ENCODE measurements at regions not wholly inside any gene's neighbourhood (a gene's known extent, or its start where the extent isn't known, plus 50 kb on each side); places are given as distances from the start of the nearest gene placed in this dataset.

DNA sequence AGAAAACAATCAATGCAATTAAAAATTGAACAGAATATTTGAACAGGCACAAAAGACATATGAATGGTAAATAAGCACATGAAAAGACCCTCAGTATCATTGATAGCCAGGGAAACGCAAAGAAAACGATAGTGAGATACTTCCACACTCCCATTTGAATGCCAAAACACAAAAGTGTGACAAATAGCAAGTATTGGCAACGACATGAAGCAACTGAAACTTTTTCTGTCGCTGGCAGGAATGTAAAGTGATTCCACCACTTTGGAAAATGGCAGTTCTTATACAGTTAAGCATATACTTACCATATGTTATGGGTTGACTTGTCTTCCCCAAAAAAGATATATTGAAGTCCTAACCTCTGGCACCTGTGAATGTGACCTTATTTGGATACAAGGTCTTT, 62.9 kb upstream of the NAV2 start:
- Histone ChIP-seq H4K8ac (ENCODE audit: low read depth in 2 of 2, low read length in 2 of 2) (no peak overlapping the region), H4K20me1 (ENCODE audit: insufficient read depth, low read length) (peaks cover 3% of the 10 kb centered on the region; the same call in 1 of the 2 replicates)
- CTCF ChIA-PET, result interaction anchor here (1.6 kb wide), 1 partner anchor 254 kb away, joined by 5 read pairs; no protein-coding TSS in a partner anchor

More for the DNA sequence above, 62.9 kb upstream of the NAV2 start:
- no TSS peak for BruUV-seq (replicated peaks)
- TF ChIP-seq SMC3 (IDR thresholded peaks at IDR 0.05; ENCODE audit: low read depth, low read length) (no peak), MAZ (IDR thresholded peaks at IDR 0.05; ENCODE audit: borderline replicate concordance, low read depth, low read length) (no peak), MAFK (IDR thresholded peaks at IDR 0.05; ENCODE audit: low read depth, low read length) (no peak), CHD1 (IDR thresholded peaks at IDR 0.05; ENCODE audit: low read depth, low read length) (no peak), MXI1 (IDR thresholded peaks at IDR 0.05; ENCODE audit: borderline replicate concordance, low read depth, low read length) (no peak), RCOR1 (IDR thresholded peaks at IDR 0.05; ENCODE audit: insufficient replicate concordance, low read length) (no peak), FOS (IDR thresholded peaks at IDR 0.05; ENCODE audit: low read depth, low read length) (no peak), NFE2L2 (IDR thresholded peaks at IDR 0.05; ENCODE audit: low read depth, low read length) (no peak), BHLHE40 (IDR thresholded peaks at IDR 0.05; ENCODE audit: low read depth, low read length) (no peak), RFX5 (IDR thresholded peaks at IDR 0.05; ENCODE audit: low read depth, low read length) (no peak), USF2 (IDR thresholded peaks at IDR 0.05; ENCODE audit: low read depth, low read length) (no peak)
- TF ChIP-seq, protein P1, sequence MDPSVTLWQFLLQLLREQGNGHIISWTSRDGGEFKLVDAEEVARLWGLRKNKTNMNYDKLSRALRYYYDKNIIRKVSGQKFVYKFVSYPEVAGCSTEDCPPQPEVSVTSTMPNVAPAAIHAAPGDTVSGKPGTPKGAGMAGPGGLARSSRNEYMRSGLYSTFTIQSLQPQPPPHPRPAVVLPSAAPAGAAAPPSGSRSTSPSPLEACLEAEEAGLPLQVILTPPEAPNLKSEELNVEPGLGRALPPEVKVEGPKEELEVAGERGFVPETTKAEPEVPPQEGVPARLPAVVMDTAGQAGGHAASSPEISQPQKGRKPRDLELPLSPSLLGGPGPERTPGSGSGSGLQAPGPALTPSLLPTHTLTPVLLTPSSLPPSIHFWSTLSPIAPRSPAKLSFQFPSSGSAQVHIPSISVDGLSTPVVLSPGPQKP (IDR thresholded peaks at IDR 0.05; ENCODE audit: borderline replicate concordance, low read depth, low read length), result no peak
- TF ChIP-seq, protein P2, sequence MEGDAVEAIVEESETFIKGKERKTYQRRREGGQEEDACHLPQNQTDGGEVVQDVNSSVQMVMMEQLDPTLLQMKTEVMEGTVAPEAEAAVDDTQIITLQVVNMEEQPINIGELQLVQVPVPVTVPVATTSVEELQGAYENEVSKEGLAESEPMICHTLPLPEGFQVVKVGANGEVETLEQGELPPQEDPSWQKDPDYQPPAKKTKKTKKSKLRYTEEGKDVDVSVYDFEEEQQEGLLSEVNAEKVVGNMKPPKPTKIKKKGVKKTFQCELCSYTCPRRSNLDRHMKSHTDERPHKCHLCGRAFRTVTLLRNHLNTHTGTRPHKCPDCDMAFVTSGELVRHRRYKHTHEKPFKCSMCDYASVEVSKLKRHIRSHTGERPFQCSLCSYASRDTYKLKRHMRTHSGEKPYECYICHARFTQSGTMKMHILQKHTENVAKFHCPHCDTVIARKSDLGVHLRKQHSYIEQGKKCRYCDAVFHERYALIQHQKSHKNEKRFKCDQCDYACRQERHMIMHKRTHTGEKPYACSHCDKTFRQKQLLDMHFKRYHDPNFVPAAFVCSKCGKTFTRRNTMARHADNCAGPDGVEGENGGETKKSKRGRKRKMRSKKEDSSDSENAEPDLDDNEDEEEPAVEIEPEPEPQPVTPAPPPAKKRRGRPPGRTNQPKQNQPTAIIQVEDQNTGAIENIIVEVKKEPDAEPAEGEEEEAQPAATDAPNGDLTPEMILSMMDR (conservative IDR thresholded peaks at IDR 0.05; ENCODE audit: low read depth, low read length), result no peak
- intact Hi-C loops (cut with micrococcal nuclease), result no loop called here
- Histone ChIP-seq H3K36me3 (ENCODE audit: control insufficient read depth, insufficient read depth, low read length) (no peaks in the 10 kb centered on the region), H3K18ac (ENCODE audit: low read depth, low read length) (no peak overlapping the region), H3K9ac (ENCODE audit: low read depth, low read length) (no peak overlapping the region), H4K5ac (ENCODE audit: low read depth, low read length) (no peak overlapping the region), H2BK15ac (ENCODE audit: low read depth, low read length) (no peak overlapping the region), H2AFZ (replicated peaks; ENCODE audit: low read length, poor library complexity) (no peak overlapping the region), H3K79me1 (ENCODE audit: low read depth in 1 of 2, low read length in 2 of 2) (no peaks in the 10 kb centered on the region), H3K56ac (ENCODE audit: extremely low read depth, insufficient read depth, low read length) (no peak overlapping the region), H2AK9ac (replicated peaks; ENCODE audit: low read depth, low read length, poor library complexity) (no peak overlapping the region), H2BK5ac (ENCODE audit: low read depth, low read length, poor library complexity, severe bottlenecking) (no peak overlapping the region), H3K27ac (ENCODE audit: insufficient read depth, low read length) (no peak overlapping the region), H3K4me2 (ENCODE audit: low read depth, low read length) (no peak overlapping the region), H3K27me3 (ENCODE audit: control insufficient read depth, insufficient read depth, low read length) (peaks cover 14% of the 10 kb centered on the region), H4K91ac (ENCODE audit: insufficient read depth, low read depth, low read length) (no peak overlapping the region), H3K9me1 (ENCODE audit: insufficient read depth, low read length) (no peaks in the 10 kb centered on the region), H2AK5ac (ENCODE audit: low read depth, low read length) (no peak overlapping the region), H3K4me3 (ENCODE audit: insufficient read depth, low read depth, low read length) (no peak overlapping the region), H3K4ac (ENCODE audit: low read depth, low read length) (no peak overlapping the region), H3K14ac (replicated peaks; ENCODE audit: low read depth, low read length) (no peak overlapping the region), H2BK120ac (ENCODE audit: low read depth, low read length) (no peak overlapping the region), H3K4me1 (ENCODE audit: control insufficient read depth, insufficient read depth, low read length) (peaks cover 4% of the 10 kb centered on the region), H3K9me3 (ENCODE audit: control insufficient read depth, insufficient read depth, low read length) (no peaks in the 10 kb centered on the region), H2BK20ac (ENCODE audit: low read depth, low read length) (no peak overlapping the region), H3K23ac (ENCODE audit: low read depth, low read length) (no peak overlapping the region)
- WGBS, 2 experiments (ENCODE audit: extremely low coverage in 2 of 2, insufficient read length in 1 of 2), result no CpG with 5 or more reads among the region's 4 CpGs
- in situ Hi-C loops (cut with MboI; ENCODE audit: low sequenced_read_pairs), result no loop called here
- no peak for ATAC-seq (ENCODE audit: low read depth)
- dilution Hi-C loops (cut with HindIII; ENCODE audit: low sequenced_read_pairs, unreplicated experiment), result no loop called here
- no peak for DNase-seq
- POLR2A ChIA-PET (ENCODE audit: unreplicated experiment), result no interaction called here
